ENCODE measurements at regions not wholly inside any gene's neighbourhood (a gene's known extent, or its start where the extent isn't known, plus 50 kb on each side); places are given as distances from the start of the nearest gene placed in this dataset.

DNA sequence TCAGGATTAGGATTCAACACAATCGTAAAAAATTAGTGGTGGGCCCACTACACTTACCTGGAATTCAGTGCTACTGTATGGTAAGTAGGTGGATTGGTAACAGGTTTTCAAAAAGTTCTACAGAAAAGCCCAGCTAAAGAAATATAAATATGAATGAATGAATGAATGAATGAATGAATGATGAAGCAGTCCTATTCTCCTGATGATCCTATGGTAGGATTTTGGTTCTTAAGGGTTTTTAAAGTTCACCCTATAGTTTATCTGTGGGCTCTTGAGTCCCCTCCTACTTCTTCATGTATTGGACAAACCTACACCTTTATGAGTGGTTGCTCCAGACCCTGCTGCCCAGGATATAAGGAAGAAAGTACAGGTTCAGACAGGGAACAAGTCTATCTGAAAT lies 89.5 kb upstream of the HEY2 start:
- TF ChIP-seq, protein P1, sequence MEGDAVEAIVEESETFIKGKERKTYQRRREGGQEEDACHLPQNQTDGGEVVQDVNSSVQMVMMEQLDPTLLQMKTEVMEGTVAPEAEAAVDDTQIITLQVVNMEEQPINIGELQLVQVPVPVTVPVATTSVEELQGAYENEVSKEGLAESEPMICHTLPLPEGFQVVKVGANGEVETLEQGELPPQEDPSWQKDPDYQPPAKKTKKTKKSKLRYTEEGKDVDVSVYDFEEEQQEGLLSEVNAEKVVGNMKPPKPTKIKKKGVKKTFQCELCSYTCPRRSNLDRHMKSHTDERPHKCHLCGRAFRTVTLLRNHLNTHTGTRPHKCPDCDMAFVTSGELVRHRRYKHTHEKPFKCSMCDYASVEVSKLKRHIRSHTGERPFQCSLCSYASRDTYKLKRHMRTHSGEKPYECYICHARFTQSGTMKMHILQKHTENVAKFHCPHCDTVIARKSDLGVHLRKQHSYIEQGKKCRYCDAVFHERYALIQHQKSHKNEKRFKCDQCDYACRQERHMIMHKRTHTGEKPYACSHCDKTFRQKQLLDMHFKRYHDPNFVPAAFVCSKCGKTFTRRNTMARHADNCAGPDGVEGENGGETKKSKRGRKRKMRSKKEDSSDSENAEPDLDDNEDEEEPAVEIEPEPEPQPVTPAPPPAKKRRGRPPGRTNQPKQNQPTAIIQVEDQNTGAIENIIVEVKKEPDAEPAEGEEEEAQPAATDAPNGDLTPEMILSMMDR (conservative IDR thresholded peaks at IDR 0.05) = no peak
- no peak for TF ChIP-seq ZFX (IDR thresholded peaks at IDR 0.05)

Measured in C4-2B (cell line).